Liver (tissue), 8 donors: ENCODE measurements at regions not wholly inside any gene's neighbourhood (a gene's known extent, or its start where the extent isn't known, plus 50 kb on each side); places are given as distances from the start of the nearest gene placed in this dataset.
"Not testable (repeated sequence)": the region's sequence is repeated elsewhere in the genome, so short reads cannot be mapped to it uniquely, and the experiment has no call there.

Experiments used
- DNase-seq: peaks from one replicate; pipeline ENCODE4 v3.0.0-alpha.2; 2017; ENCODE audit warnings: low spot score
- H3K27ac ChIP-seq, 2 donors: one replicate each; pipeline ENCODE4 v1.7.0; 2013; ENCODE audit warnings: inconsistent platforms in 2 of 2, low read length in 2 of 2, control low read depth in 1 of 2, low read depth in 1 of 2, mild to moderate bottlenecking in 1 of 2
- H3K27me3 ChIP-seq, 4 donors: one replicate each; pipeline versions ENCODE4 v1.6.1 to v1.7.0; 2013; ENCODE audit warnings: low read length in 3 of 4, inconsistent platforms in 1 of 4, mild to moderate bottlenecking in 1 of 4, moderate library complexity in 1 of 4; ENCODE audit not compliant: control insufficient read depth in 4 of 4, insufficient read depth in 4 of 4
- H3K36me3 ChIP-seq, 4 donors: one replicate each; pipeline versions ENCODE4 v1.6.1 to v1.7.0; 2013; ENCODE audit warnings: low read length in 3 of 4, mild to moderate bottlenecking in 3 of 4, low read depth in 1 of 4, moderate library complexity in 1 of 4; ENCODE audit not compliant: control insufficient read depth in 4 of 4, insufficient read depth in 3 of 4
- H3K4me1 ChIP-seq, 4 donors: one replicate each; pipeline versions ENCODE4 v1.6.1 to v1.7.0; 2013; ENCODE audit warnings: low read length in 3 of 4, mild to moderate bottlenecking in 3 of 4, moderate library complexity in 1 of 4; ENCODE audit not compliant: control insufficient read depth in 4 of 4, insufficient read depth in 4 of 4
- H3K4me3 ChIP-seq, 3 donors: one replicate each; pipeline versions ENCODE4 v1.6.1 to v1.7.0; 2013; ENCODE audit warnings: low read length in 3 of 3, control low read depth in 1 of 3, low read depth in 1 of 3, mild to moderate bottlenecking in 1 of 3
- H3K9ac ChIP-seq, 2 donors: one replicate each; pipeline ENCODE4 v1.7.0; 2013; ENCODE audit warnings: low read length in 2 of 2, mild to moderate bottlenecking in 2 of 2, moderate library complexity in 2 of 2, control low read depth in 1 of 2, low read depth in 1 of 2
- H3K9me3 ChIP-seq, 4 donors: one replicate each; pipeline versions ENCODE4 v1.6.1 to v1.7.0; 2013; ENCODE audit warnings: low read length in 3 of 4; ENCODE audit not compliant: control insufficient read depth in 4 of 4
- EGR1 ChIP-seq, 2 donors: IDR thresholded peaks; 2 replicates each; pipeline ENCODE4 v1.6.1; 2016 to 2018; ENCODE audit warnings: antibody characterized with exemption in 2 of 2, low read depth in 2 of 2
- FOXA1 ChIP-seq: IDR thresholded peaks from 2 replicates; pipeline ENCODE4 v1.6.1; 2016; ENCODE audit warnings: antibody characterized with exemption
- FOXA2 ChIP-seq: IDR thresholded peaks from 2 replicates; pipeline ENCODE4 v1.6.1; 2016; ENCODE audit warnings: antibody characterized with exemption
- GABPA ChIP-seq, 2 donors: IDR thresholded peaks in 1 of 2; conservative IDR thresholded peaks in 1 of 2; 2 replicates each; pipeline ENCODE4 v1.6.1; 2016; ENCODE audit warnings: antibody characterized with exemption in 2 of 2, mild to moderate bottlenecking in 1 of 2, moderate library complexity in 1 of 2
- HNF4A ChIP-seq, 2 donors: conservative IDR thresholded peaks; 2 replicates each; pipeline ENCODE4 v1.6.1; 2016; ENCODE audit warnings: antibody characterized with exemption in 2 of 2, mild to moderate bottlenecking in 2 of 2
- HNF4G ChIP-seq: IDR thresholded peaks from 2 replicates; pipeline ENCODE4 v1.6.1; 2016; ENCODE audit warnings: antibody characterized with exemption
- JUND ChIP-seq, 2 donors: IDR thresholded peaks; 2 replicates each; pipeline ENCODE4 v1.6.1; 2016; ENCODE audit warnings: antibody characterized with exemption in 2 of 2
- NR2F2 ChIP-seq: IDR thresholded peaks from 2 replicates; pipeline ENCODE4 v1.6.1; 2016; ENCODE audit warnings: antibody characterized with exemption
- RAD21 ChIP-seq, 2 donors: IDR thresholded peaks; 2 replicates each; pipeline ENCODE4 v1.6.1; 2016; ENCODE audit warnings: antibody characterized with exemption in 2 of 2, mild to moderate bottlenecking in 2 of 2
- REST ChIP-seq: IDR thresholded peaks from 2 replicates; pipeline ENCODE4 v1.6.1; 2016; ENCODE audit warnings: antibody characterized with exemption, mild to moderate bottlenecking
- RXRA ChIP-seq, 2 donors: IDR thresholded peaks; 2 replicates each; pipeline ENCODE4 v1.6.1; 2017 to 2018; ENCODE audit warnings: antibody characterized with exemption in 2 of 2, mild to moderate bottlenecking in 1 of 2
- SP1 ChIP-seq: IDR thresholded peaks from 2 replicates; pipeline ENCODE4 v1.6.1; 2018; ENCODE audit warnings: antibody characterized with exemption, mild to moderate bottlenecking
- TAF1 ChIP-seq: conservative IDR thresholded peaks from 2 replicates; pipeline ENCODE4 v1.6.1; 2016; ENCODE audit warnings: antibody characterized with exemption, mild to moderate bottlenecking
- YY1 ChIP-seq: IDR thresholded peaks from 2 replicates; pipeline ENCODE4 v1.6.1; 2016; ENCODE audit warnings: antibody characterized with exemption, mild to moderate bottlenecking
- ZBTB33 ChIP-seq: IDR thresholded peaks from 2 replicates; pipeline ENCODE4 v1.6.1; 2016; ENCODE audit warnings: antibody characterized with exemption
- WGBS: extraction: QIAGEN DNeasy Blood & Tissue Kit; methylation state at CpG from one replicate; pipeline ENCODE4 v1.1.7; 2013; 5-methylcytosine and 5-hydroxymethylcytosine counted together
- TF ChIP-seq, protein P1 (sequence below): fragments of 150-350 bp; IDR thresholded peaks from 2 replicates; pipeline ENCODE4 v1.5.1; 2017; ENCODE audit warnings: improper control_type of control experiment, low read depth, low read length; ENCODE audit not compliant: missing input control
- TF ChIP-seq, protein P2 (sequence below): IDR thresholded peaks from 2 replicates; pipeline ENCODE4 v1.6.1; 2016; ENCODE audit warnings: antibody characterized with exemption
- donor health status: healthy.
- donor health status: healthy.
- donor health status: healthy.
- donor health status: healthy.
- donor health status: healthy.

GRCh38 chr10:105559333-105560097 is 918.4 kb downstream of the SORCS3 start:
- no peaks in the 10 kb centered on the region for H3K36me3 ChIP-seq
- DNase-seq = no peak
- H3K4me1 ChIP-seq = no peaks in the 10 kb centered on the region
- H3K4me3 ChIP-seq = no peak overlapping the region
- H3K27me3 ChIP-seq = no peaks in the 10 kb centered on the region
- H3K9ac ChIP-seq = no peak overlapping the region
- 57% methylated on average over 4 of the region's 4 CpGs for WGBS
- no peak overlapping the region for H3K27ac ChIP-seq
- H3K9me3 ChIP-seq = no peaks in the 10 kb centered on the region
- TF ChIP-seq, protein P1, sequence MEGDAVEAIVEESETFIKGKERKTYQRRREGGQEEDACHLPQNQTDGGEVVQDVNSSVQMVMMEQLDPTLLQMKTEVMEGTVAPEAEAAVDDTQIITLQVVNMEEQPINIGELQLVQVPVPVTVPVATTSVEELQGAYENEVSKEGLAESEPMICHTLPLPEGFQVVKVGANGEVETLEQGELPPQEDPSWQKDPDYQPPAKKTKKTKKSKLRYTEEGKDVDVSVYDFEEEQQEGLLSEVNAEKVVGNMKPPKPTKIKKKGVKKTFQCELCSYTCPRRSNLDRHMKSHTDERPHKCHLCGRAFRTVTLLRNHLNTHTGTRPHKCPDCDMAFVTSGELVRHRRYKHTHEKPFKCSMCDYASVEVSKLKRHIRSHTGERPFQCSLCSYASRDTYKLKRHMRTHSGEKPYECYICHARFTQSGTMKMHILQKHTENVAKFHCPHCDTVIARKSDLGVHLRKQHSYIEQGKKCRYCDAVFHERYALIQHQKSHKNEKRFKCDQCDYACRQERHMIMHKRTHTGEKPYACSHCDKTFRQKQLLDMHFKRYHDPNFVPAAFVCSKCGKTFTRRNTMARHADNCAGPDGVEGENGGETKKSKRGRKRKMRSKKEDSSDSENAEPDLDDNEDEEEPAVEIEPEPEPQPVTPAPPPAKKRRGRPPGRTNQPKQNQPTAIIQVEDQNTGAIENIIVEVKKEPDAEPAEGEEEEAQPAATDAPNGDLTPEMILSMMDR = no peak
- TF ChIP-seq YY1 (no peak), TAF1 (no peak), NR2F2 (no peak), FOXA1 (no peak), HNF4G (no peak), FOXA2 (no peak)
- TF ChIP-seq, protein P2, sequence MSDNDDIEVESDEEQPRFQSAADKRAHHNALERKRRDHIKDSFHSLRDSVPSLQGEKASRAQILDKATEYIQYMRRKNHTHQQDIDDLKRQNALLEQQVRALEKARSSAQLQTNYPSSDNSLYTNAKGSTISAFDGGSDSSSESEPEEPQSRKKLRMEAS = no peak

DNA sequence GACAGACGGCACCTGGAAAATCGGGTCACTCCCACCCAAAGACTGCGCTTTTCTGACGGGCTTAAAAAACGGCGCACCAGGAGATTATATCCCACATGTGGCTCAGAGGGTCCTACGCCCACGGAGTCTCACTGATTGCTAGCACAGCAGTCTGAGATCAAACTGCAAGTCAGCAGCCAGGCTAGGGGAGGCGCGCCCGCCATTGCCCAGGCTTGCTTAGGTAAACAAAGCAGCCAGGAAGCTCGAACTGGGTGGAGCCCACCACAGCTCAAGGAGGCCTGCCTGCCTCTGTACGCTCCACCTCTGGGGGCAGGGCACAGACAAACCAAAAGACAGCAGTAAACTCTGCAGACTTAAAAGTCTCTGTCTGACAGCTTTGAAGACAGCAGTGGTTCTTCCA is 909.4 kb downstream of the SORCS3 start:
- WGBS = 73% methylated on average over 13 of the region's 13 CpGs
- H3K27ac ChIP-seq, DNase-seq, H3K27me3 ChIP-seq, H3K9me3 ChIP-seq, H3K4me1 ChIP-seq, H3K36me3 ChIP-seq, H3K9ac ChIP-seq, H3K4me3 ChIP-seq: not testable (repeated sequence)

DNA sequence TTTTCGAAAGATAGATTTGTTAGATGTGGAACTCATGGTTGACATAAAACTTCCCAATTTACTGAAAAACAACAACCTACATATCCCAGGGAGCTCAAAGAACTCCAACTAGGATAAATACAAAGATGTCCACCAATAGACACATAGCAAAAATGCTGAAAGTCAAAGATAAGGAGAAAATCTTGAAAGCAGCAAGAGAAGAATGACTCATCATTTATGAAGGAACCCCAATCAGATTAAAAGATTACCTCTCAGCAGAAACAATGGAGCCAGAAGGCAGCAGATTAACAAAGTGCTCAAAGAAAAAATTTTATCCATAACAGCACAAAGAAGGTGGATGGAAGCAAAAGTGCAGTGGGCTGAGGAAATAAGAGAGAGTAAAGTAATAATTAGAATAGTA is 908.6 kb downstream of the SORCS3 start:
- Histone ChIP-seq H3K9ac (no peak overlapping the region), H3K27me3 (no peaks in the 10 kb centered on the region), H3K27ac (no peak overlapping the region), H3K9me3 (no peaks in the 10 kb centered on the region), H3K4me1 (no peaks in the 10 kb centered on the region), H3K36me3 (no peaks in the 10 kb centered on the region), H3K4me3 (no peak overlapping the region)
- 71% methylated on average over 1 of the region's 1 CpG for WGBS
- no peak for DNase-seq
- TF ChIP-seq, protein P2 = no peak
- TF ChIP-seq SP1 (no peak), EGR1 (IDR thresholded peaks at IDR 0.05; ENCODE audit: low read depth in 2 of 2) (no peak), GABPA (IDR thresholded peaks at IDR 0.05 in 1 of 2, conservative IDR thresholded peaks at IDR 0.05 in 1 of 2) (no peak), FOXA1 (no peak), RAD21 (IDR thresholded peaks at IDR 0.05) (no peak), ZBTB33 (no peak), HNF4A (conservative IDR thresholded peaks at IDR 0.05) (no peak), FOXA2 (no peak), JUND (IDR thresholded peaks at IDR 0.05) (no peak), YY1 (no peak), HNF4G (no peak), RXRA (IDR thresholded peaks at IDR 0.05) (no peak), REST (no peak), NR2F2 (no peak)
- TF ChIP-seq, protein P1 = no peak
